ENCODE measurements at regions not wholly inside any gene's neighbourhood (a gene's known extent, or its start where the extent isn't known, plus 50 kb on each side); places are given as distances from the start of the nearest gene placed in this dataset.

DNA sequence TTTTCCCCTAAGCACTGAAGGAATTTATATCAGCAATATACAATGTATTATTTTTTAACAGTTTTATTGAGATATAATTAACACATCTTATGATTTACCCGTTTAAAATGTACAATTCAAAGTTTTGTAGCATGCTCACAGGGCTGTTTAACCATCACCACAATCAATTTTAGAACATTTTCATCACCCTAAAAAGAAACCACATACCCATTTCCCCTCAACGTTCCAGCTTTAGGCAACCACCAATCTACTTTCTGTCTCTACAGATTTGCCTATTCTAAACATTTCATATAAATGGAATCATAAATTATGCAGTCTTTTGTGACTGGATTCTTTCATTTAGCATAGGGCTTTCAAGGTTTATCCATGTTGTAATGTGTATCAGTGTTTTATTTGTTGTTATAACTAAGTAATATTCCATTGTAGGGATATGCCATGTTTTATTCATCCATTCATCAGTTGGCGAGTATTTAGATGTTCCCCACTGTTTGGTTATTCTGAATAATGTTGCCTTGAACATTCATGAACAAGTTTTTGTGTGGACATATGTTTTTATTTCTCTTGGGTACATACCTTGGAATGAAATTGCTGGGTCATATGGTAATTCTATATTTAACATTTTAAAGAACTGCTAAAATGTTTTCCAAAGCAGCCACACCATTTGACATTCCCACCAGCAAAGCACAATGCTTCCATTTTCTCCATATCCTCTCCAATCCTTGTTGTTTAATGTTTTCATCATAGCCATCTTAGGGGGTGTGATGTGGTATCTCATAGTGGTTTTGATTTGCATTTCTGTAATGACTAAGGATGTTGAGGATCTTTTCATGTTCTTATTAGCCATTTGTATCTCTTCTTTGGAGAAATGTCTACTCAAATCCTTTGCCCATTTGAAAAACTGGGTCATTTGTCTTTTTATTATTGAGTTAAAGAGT is 188.5 kb downstream of the TM2D1 start:
- H3K4me1 ChIP-seq: no peaks in the 10 kb centered on the region
- H3K27me3 ChIP-seq (ENCODE audit: low read depth): no peaks in the 10 kb centered on the region
- no peak overlapping the region for H3K4me3 ChIP-seq
- H3K9me3 ChIP-seq (replicated peaks): no peaks in the 10 kb centered on the region
- no peak for DNase-seq
- intact Hi-C loops (cut with micrococcal nuclease): no loop called here
- H3K27ac ChIP-seq (replicated peaks): no peak overlapping the region
- H3K36me3 ChIP-seq: no peaks in the 10 kb centered on the region
- TF ChIP-seq, protein P1, sequence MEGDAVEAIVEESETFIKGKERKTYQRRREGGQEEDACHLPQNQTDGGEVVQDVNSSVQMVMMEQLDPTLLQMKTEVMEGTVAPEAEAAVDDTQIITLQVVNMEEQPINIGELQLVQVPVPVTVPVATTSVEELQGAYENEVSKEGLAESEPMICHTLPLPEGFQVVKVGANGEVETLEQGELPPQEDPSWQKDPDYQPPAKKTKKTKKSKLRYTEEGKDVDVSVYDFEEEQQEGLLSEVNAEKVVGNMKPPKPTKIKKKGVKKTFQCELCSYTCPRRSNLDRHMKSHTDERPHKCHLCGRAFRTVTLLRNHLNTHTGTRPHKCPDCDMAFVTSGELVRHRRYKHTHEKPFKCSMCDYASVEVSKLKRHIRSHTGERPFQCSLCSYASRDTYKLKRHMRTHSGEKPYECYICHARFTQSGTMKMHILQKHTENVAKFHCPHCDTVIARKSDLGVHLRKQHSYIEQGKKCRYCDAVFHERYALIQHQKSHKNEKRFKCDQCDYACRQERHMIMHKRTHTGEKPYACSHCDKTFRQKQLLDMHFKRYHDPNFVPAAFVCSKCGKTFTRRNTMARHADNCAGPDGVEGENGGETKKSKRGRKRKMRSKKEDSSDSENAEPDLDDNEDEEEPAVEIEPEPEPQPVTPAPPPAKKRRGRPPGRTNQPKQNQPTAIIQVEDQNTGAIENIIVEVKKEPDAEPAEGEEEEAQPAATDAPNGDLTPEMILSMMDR (IDR thresholded peaks at IDR 0.05; ENCODE audit: borderline replicate concordance): no peak

DNA sequence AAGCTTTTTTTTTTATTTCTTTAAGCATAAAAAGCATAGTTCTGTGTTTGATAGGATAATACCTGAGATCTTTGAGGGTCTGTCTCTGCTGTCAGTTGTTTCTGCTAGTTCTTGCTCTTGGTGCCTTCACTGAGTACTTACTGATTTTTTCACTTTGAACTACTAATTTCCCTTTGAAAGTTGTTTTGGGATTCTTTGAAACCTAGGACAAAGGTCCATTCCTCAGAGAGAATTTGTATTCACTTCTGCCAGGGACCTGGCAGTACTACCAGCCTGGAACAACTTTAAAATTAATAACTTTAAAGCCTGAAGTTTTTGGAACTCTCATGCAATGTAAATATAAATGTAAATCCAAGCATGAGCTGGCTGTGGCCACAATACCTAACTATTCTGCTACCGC is 190.1 kb downstream of the TM2D1 start:
- Histone ChIP-seq H3K36me3 (no peaks in the 10 kb centered on the region), H3K27me3 (ENCODE audit: low read depth) (no peaks in the 10 kb centered on the region), H3K27ac (replicated peaks) (no peak overlapping the region), H3K4me3 (no peak overlapping the region), H3K9me3 (replicated peaks) (no peaks in the 10 kb centered on the region), H3K4me1 (no peaks in the 10 kb centered on the region)
- intact Hi-C loops (cut with micrococcal nuclease): no loop called here
- DNase-seq: no peak
- TF ChIP-seq, protein P1 (IDR thresholded peaks at IDR 0.05; ENCODE audit: borderline replicate concordance): no peak

GRCh38 chr1:61533546-61533945 is 191.4 kb downstream of the TM2D1 start:
- H3K4me1 ChIP-seq: no peaks in the 10 kb centered on the region
- H3K9me3 ChIP-seq (replicated peaks): no peaks in the 10 kb centered on the region
- TF ChIP-seq, protein P1 (IDR thresholded peaks at IDR 0.05; ENCODE audit: borderline replicate concordance): no peak
- H3K27ac ChIP-seq (replicated peaks): no peak overlapping the region
- no peaks in the 10 kb centered on the region for H3K27me3 ChIP-seq (ENCODE audit: low read depth)
- H3K36me3 ChIP-seq: no peaks in the 10 kb centered on the region
- DNase-seq: no peak
- intact Hi-C loops (cut with micrococcal nuclease): no loop called here
- H3K4me3 ChIP-seq: no peak overlapping the region

GRCh38 chr1:61531716-61532115 is 193.2 kb downstream of the TM2D1 start:
- H3K27ac ChIP-seq (replicated peaks): no peak overlapping the region
- H3K4me3 ChIP-seq: no peak overlapping the region
- no peaks in the 10 kb centered on the region for H3K9me3 ChIP-seq (replicated peaks)
- no peaks in the 10 kb centered on the region for H3K4me1 ChIP-seq
- no peak for DNase-seq
- no peaks in the 10 kb centered on the region for H3K36me3 ChIP-seq
- TF ChIP-seq, protein P1 (IDR thresholded peaks at IDR 0.05; ENCODE audit: borderline replicate concordance): no peak
- no peaks in the 10 kb centered on the region for H3K27me3 ChIP-seq (ENCODE audit: low read depth)
- intact Hi-C loops (cut with micrococcal nuclease): no loop called here

- DNase-seq: no peak
- intact Hi-C loops (cut with micrococcal nuclease): no loop called here
- Histone ChIP-seq H3K36me3 (no peaks in the 10 kb centered on the region), H3K4me1 (peaks cover 19% of the 10 kb centered on the region), H3K27me3 (ENCODE audit: low read depth) (no peaks in the 10 kb centered on the region), H3K4me3 (no peak overlapping the region), H3K9me3 (replicated peaks) (no peaks in the 10 kb centered on the region), H3K27ac (replicated peaks) (no peak overlapping the region)
- TF ChIP-seq, protein P1 (IDR thresholded peaks at IDR 0.05; ENCODE audit: borderline replicate concordance): no peak
Observed at GRCh38 chr1:61523893-61524605, 200.9 kb downstream of the TM2D1 start.
